ENCODE measurements at regions not wholly inside any gene's neighbourhood (a gene's known extent, or its start where the extent isn't known, plus 50 kb on each side); places are given as distances from the start of the nearest gene placed in this dataset.
A peak's percentile ranks its signal among the peaks of the same experiment; 100 is the strongest.

- Histone ChIP-seq H3K36me3 (ENCODE audit: control insufficient read depth, insufficient read depth, low read length) (no peaks in the 10 kb centered on the region), H3K27ac (ENCODE audit: low read depth, low read length) (peak overlapping the region; percentile 3), H3K4me3 (ENCODE audit: low read length) (no peak overlapping the region), H3K27me3 (ENCODE audit: control insufficient read depth, insufficient read depth, low read length, poor library complexity, severe bottlenecking) (no peaks in the 10 kb centered on the region), H3K4me1 (ENCODE audit: control insufficient read depth, insufficient read depth, low read length) (peaks cover 5% of the 10 kb centered on the region), H3K9me3 (ENCODE audit: control insufficient read depth, low read length) (peaks cover 47% of the 10 kb centered on the region), H3K9ac (ENCODE audit: extremely low read depth, low read length, poor library complexity, severe bottlenecking) (no peak overlapping the region)
- H3K36me3 Mint-ChIP-seq (ENCODE audit: low read depth): peaks cover 6% of the 10 kb centered on the region
- peaks cover 23% of the 10 kb centered on the region for H3K4me1 Mint-ChIP-seq
- H3K9me3 Mint-ChIP-seq: peaks cover 45% of the 10 kb centered on the region
- no peaks in the 10 kb centered on the region for H3K27me3 Mint-ChIP-seq (ENCODE audit: insufficient read depth)
- H3K27ac Mint-ChIP-seq: peak overlapping the region; percentile 62
- WGBS, 2 experiments (ENCODE audit: insufficient coverage in 1 of 2, insufficient read length in 1 of 2): 50 to 56% methylated on average over 5 to 6 of the region's 6 CpGs
- TF ChIP-seq CTCF (conservative IDR thresholded peaks at IDR 0.05): no peak
- peak overlapping the region; percentile 11 for H3K4me3 Mint-ChIP-seq
- DNase-seq: peak; percentile 83
Measured at GRCh38 chr11:116445108-116446047, 327.4 kb downstream of the BUD13 start.

- Histone ChIP-seq H3K9me3 (ENCODE audit: control insufficient read depth, low read length) (peaks cover 34% of the 10 kb centered on the region), H3K9ac (ENCODE audit: extremely low read depth, low read length, poor library complexity, severe bottlenecking) (no peak overlapping the region), H3K27me3 (ENCODE audit: control insufficient read depth, insufficient read depth, low read length, poor library complexity, severe bottlenecking) (no peaks in the 10 kb centered on the region), H3K36me3 (ENCODE audit: control insufficient read depth, insufficient read depth, low read length) (no peaks in the 10 kb centered on the region), H3K27ac (ENCODE audit: low read depth, low read length) (no peak overlapping the region), H3K4me1 (ENCODE audit: control insufficient read depth, insufficient read depth, low read length) (peaks cover 5% of the 10 kb centered on the region), H3K4me3 (ENCODE audit: low read length) (peak overlapping the region; percentile 45)
- peaks cover 21% of the 10 kb centered on the region for H3K4me1 Mint-ChIP-seq
- H3K4me3 Mint-ChIP-seq: no peak overlapping the region
- H3K27me3 Mint-ChIP-seq (ENCODE audit: insufficient read depth): no peaks in the 10 kb centered on the region
- H3K36me3 Mint-ChIP-seq (ENCODE audit: low read depth): peaks cover 8% of the 10 kb centered on the region
- H3K9me3 Mint-ChIP-seq: peaks cover 40% of the 10 kb centered on the region
- TF ChIP-seq CTCF (conservative IDR thresholded peaks at IDR 0.05): no peak
- DNase-seq: no peak
- no peak overlapping the region for H3K27ac Mint-ChIP-seq
Measured at GRCh38 chr11:116442238-116442752, 330.5 kb downstream of the BUD13 start.

GRCh38 chr11:116439361-116439677 is 333.5 kb downstream of the BUD13 start:
- Histone ChIP-seq H3K4me1 (ENCODE audit: control insufficient read depth, insufficient read depth, low read length) (no peaks in the 10 kb centered on the region), H3K27me3 (ENCODE audit: control insufficient read depth, insufficient read depth, low read length, poor library complexity, severe bottlenecking) (no peaks in the 10 kb centered on the region), H3K36me3 (ENCODE audit: control insufficient read depth, insufficient read depth, low read length) (no peaks in the 10 kb centered on the region), H3K4me3 (ENCODE audit: low read length) (no peak overlapping the region), H3K9ac (ENCODE audit: extremely low read depth, low read length, poor library complexity, severe bottlenecking) (no peak overlapping the region), H3K27ac (ENCODE audit: low read depth, low read length) (no peak overlapping the region), H3K9me3 (ENCODE audit: control insufficient read depth, low read length) (peaks cover 34% of the 10 kb centered on the region)
- H3K4me3 Mint-ChIP-seq: no peak overlapping the region
- no peak overlapping the region for H3K27ac Mint-ChIP-seq
- peaks cover 8% of the 10 kb centered on the region for H3K36me3 Mint-ChIP-seq (ENCODE audit: low read depth)
- DNase-seq: no peak
- peaks cover 40% of the 10 kb centered on the region for H3K9me3 Mint-ChIP-seq
- TF ChIP-seq CTCF (conservative IDR thresholded peaks at IDR 0.05): no peak
- H3K27me3 Mint-ChIP-seq (ENCODE audit: insufficient read depth): no peaks in the 10 kb centered on the region
- peaks cover 13% of the 10 kb centered on the region for H3K4me1 Mint-ChIP-seq

Measured in endodermal cell (in vitro differentiated cells).